H9 (cell line): ENCODE measurements at regions not wholly inside any gene's neighbourhood (a gene's known extent, or its start where the extent isn't known, plus 50 kb on each side); places are given as distances from the start of the nearest gene placed in this dataset.

Experiments used
- DNase-seq: peaks from one replicate; pipeline ENCODE4 v3.0.0-alpha.2; 2017
- H2AFZ ChIP-seq: one replicate; pipeline ENCODE4 v1.6.1; 2013; ENCODE audit warnings: mild to moderate bottlenecking, low read length, control low read depth, moderate library complexity
- H2AK5ac ChIP-seq: 2 replicates; pipeline ENCODE4 v1.6.1; 2013; ENCODE audit warnings: low read length, control low read depth, mixed read lengths; ENCODE audit not compliant: insufficient read length
- H2BK120ac ChIP-seq: one replicate; pipeline ENCODE4 v1.6.1; 2013; ENCODE audit warnings: low read depth, mild to moderate bottlenecking, low read length, control low read depth, inconsistent platforms; ENCODE audit not compliant: poor library complexity, severe bottlenecking
- H2BK12ac ChIP-seq: 2 replicates; pipeline ENCODE4 v1.6.1; 2013; ENCODE audit warnings: low read length, control low read depth, mixed read lengths, low read depth; ENCODE audit not compliant: insufficient read length
- H2BK15ac ChIP-seq: 2 replicates; pipeline ENCODE4 v1.6.1; 2013; ENCODE audit warnings: low read depth, low read length, control low read depth
- H2BK20ac ChIP-seq: one replicate; pipeline ENCODE4 v1.6.1; 2013; ENCODE audit warnings: low read depth, mild to moderate bottlenecking, low read length, control low read depth, inconsistent platforms; ENCODE audit not compliant: poor library complexity, severe bottlenecking
- H2BK5ac ChIP-seq: 2 replicates; pipeline ENCODE4 v1.6.1; 2013; ENCODE audit warnings: low read length, control low read depth, mixed read lengths; ENCODE audit not compliant: insufficient read length
- H3K14ac ChIP-seq: 2 replicates; pipeline ENCODE4 v1.6.1; 2013; ENCODE audit warnings: low read length, control low read depth; ENCODE audit not compliant: insufficient read depth
- H3K18ac ChIP-seq: 2 replicates; pipeline ENCODE4 v1.6.1; 2013; ENCODE audit warnings: low read depth, mild to moderate bottlenecking, mixed read lengths, low read length, control low read depth; ENCODE audit not compliant: insufficient read length
- H3K23ac ChIP-seq: 2 replicates; pipeline ENCODE4 v1.6.1; 2013; ENCODE audit warnings: low read length, control low read depth, mixed read lengths, low read depth; ENCODE audit not compliant: insufficient read length
- H3K23me2 ChIP-seq: 2 replicates; pipeline ENCODE4 v1.6.1; 2013; ENCODE audit warnings: low read depth, mild to moderate bottlenecking, mixed read lengths, low read length, control low read depth; ENCODE audit not compliant: insufficient read length, poor library complexity, severe bottlenecking
- H3K27ac ChIP-seq: 2 replicates; pipeline ENCODE4 v1.5.1; 2013; ENCODE audit warnings: low read length, control low read depth, mixed read lengths, low read depth; ENCODE audit not compliant: insufficient read length
- H3K27me3 ChIP-seq: 2 replicates; pipeline ENCODE4 v1.6.1; 2013; ENCODE audit warnings: low read length, control low read depth, inconsistent platforms; ENCODE audit not compliant: insufficient read depth
- H3K4ac ChIP-seq: 2 replicates; pipeline ENCODE4 v1.6.1; 2013; ENCODE audit warnings: low read depth, mild to moderate bottlenecking, control low read depth, inconsistent platforms, low read length, moderate library complexity
- H3K4me1 ChIP-seq: 2 replicates; pipeline ENCODE4 v1.6.1; 2013; ENCODE audit warnings: low read length, control low read depth, inconsistent platforms; ENCODE audit not compliant: insufficient read depth
- H3K4me2 ChIP-seq: 2 replicates; pipeline ENCODE4 v1.6.1; 2013; ENCODE audit warnings: low read length, control low read depth, mixed read lengths; ENCODE audit not compliant: insufficient read length, insufficient read depth
- H3K56ac ChIP-seq: 2 replicates; pipeline ENCODE4 v1.6.1; 2013; ENCODE audit warnings: low read depth, mild to moderate bottlenecking, mixed read lengths, low read length, control low read depth; ENCODE audit not compliant: insufficient read length
- H3K79me1 ChIP-seq: 2 replicates; pipeline ENCODE4 v1.6.1; 2013; ENCODE audit warnings: low read depth, mild to moderate bottlenecking, moderate library complexity, low read length, control low read depth, inconsistent platforms; ENCODE audit not compliant: insufficient read depth, poor library complexity, severe bottlenecking
- H3K79me2 ChIP-seq: 2 replicates; pipeline ENCODE4 v1.6.1; 2013; ENCODE audit warnings: low read length, control low read depth, inconsistent platforms; ENCODE audit not compliant: insufficient read depth
- H3K9ac ChIP-seq: 2 replicates; pipeline ENCODE4 v1.6.1; 2013; ENCODE audit warnings: low read length, control low read depth, mixed read lengths; ENCODE audit not compliant: insufficient read length; ENCODE audit errors: extremely low read depth
- H3K9me3 ChIP-seq: one replicate; pipeline ENCODE4 v1.6.1; 2013; ENCODE audit warnings: low read depth, low read length, inconsistent platforms; ENCODE audit not compliant: control insufficient read depth
- H3T11ph ChIP-seq: one replicate; pipeline ENCODE4 v1.6.1; 2013; ENCODE audit warnings: mild to moderate bottlenecking, low read length, control low read depth, inconsistent platforms
- H4K20me1 ChIP-seq: one replicate; pipeline ENCODE4 v1.6.1; 2013; ENCODE audit not compliant: control insufficient read depth, insufficient read length, insufficient read depth
- H4K5ac ChIP-seq: 2 replicates; pipeline ENCODE4 v1.6.1; 2013; ENCODE audit warnings: low read depth, mild to moderate bottlenecking, mixed read lengths, low read length, control low read depth; ENCODE audit not compliant: insufficient read length
- H4K8ac ChIP-seq: replicated peaks from 2 replicates; pipeline ENCODE4 v1.6.1; 2013; ENCODE audit warnings: low read length, control low read depth, mixed read lengths, low read depth; ENCODE audit not compliant: insufficient read length
- H4K91ac ChIP-seq: 2 replicates; pipeline ENCODE4 v1.6.1; 2013; ENCODE audit warnings: low read depth, mild to moderate bottlenecking, moderate library complexity, mixed read lengths, low read length, control low read depth; ENCODE audit not compliant: insufficient read length
- H3K27ac Mint-ChIP-seq, 3 experiments: 2 replicates in 2 of 3; 3 replicates in 1 of 3; pipeline ENCODE4 v1.8.0; 2020 to 2021; ENCODE audit warnings: mixed read lengths in 3 of 3, mild to moderate bottlenecking in 1 of 3, moderate library complexity in 1 of 3
- H3K27me3 Mint-ChIP-seq: 2 replicates; pipeline ENCODE4 v1.8.0; 2021; ENCODE audit warnings: low read depth, mild to moderate bottlenecking, moderate library complexity, mixed read lengths
- H3K36me3 Mint-ChIP-seq, 3 experiments: 2 replicates in 2 of 3; 3 replicates in 1 of 3; pipeline ENCODE4 v1.8.0; 2020 to 2021; ENCODE audit warnings: low read depth in 3 of 3, mixed read lengths in 3 of 3; ENCODE audit not compliant: insufficient read depth in 1 of 3
- H3K4me1 Mint-ChIP-seq, 2 experiments: 2 replicates each; pipeline ENCODE4 v1.8.0; 2020; ENCODE audit warnings: mixed read lengths in 2 of 2
- H3K4me3 Mint-ChIP-seq, 2 experiments: 2 replicates in 1 of 2; 3 replicates in 1 of 2; pipeline ENCODE4 v1.8.0; 2020 to 2021; ENCODE audit warnings: mild to moderate bottlenecking in 2 of 2, mixed read lengths in 2 of 2, moderate library complexity in 1 of 2
- H3K9me3 Mint-ChIP-seq, 2 experiments: 2 replicates in 1 of 2; 3 replicates in 1 of 2; pipeline ENCODE4 v1.8.0; 2020; ENCODE audit warnings: mild to moderate bottlenecking in 2 of 2, mixed read lengths in 2 of 2, moderate library complexity in 1 of 2
- CTCF ChIP-seq: fragments of 200-600 bp; sonication (generic); conservative IDR thresholded peaks from 3 replicates; pipeline ENCODE4 v1.8.0; 2021; ENCODE audit warnings: antibody characterized with exemption, mild to moderate bottlenecking
- WGBS: extraction: QIAGEN DNeasy Blood & Tissue Kit; methylation state at CpG from one replicate; pipeline ENCODE4 v1.1.7; 2013; ENCODE audit warnings: missing lambda C conversion rate, low lambda C conversion rate, mixed read lengths; ENCODE audit not compliant: insufficient read length; ENCODE audit errors: extremely low coverage; 5-methylcytosine and 5-hydroxymethylcytosine counted together

DNA sequence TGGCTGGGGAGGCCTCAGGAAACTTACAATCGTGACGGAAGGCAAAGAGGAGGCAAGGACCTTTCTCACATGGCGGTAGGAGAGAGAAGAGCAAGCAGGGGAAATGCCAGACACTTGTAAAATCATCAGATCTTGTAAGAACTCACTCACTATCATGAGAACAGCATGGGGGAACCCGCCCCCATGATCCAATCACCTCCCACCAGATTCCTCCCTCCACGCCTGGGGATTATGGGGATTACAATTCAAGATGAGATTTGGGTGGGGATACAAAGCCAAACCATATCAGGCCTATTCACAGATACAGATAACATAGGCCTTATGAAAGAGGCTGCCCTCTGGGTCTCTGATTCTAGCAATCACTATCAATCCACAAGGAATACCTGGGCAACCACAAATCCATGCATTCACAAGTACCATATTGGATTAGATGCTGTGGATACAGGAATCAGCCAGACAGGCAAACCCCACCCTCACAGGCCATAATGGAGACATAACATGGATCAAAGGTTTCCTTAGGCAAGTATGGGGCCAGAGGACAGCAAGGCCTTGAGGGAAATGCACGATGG lies 284.9 kb downstream of the SOX9 start:
- Mint-ChIP-seq H3K4me3 (no peak overlapping the region), H3K4me1 (peaks cover 13 to 19% of the 10 kb centered on the region in 2 experiments), H3K27me3 (peaks cover 66% of the 10 kb centered on the region), H3K9me3 (no peaks in the 10 kb centered on the region; a peak in 3 of 5 replicates), H3K36me3 (no peaks in the 10 kb centered on the region; a peak in 2 of 7 replicates), H3K27ac (no peak overlapping the region)
- Histone ChIP-seq H3K4me2 (no peak overlapping the region), H3K9ac (no peak overlapping the region), H3K18ac (no peak overlapping the region), H2BK15ac (no peak overlapping the region), H3K27ac (no peak overlapping the region), H3K14ac (no peak overlapping the region), H2AFZ (no peak overlapping the region), H2AK5ac (no peak overlapping the region), H3T11ph (no peak overlapping the region), H3K23me2 (no peaks in the 10 kb centered on the region), H4K91ac (no peak overlapping the region), H4K5ac (no peak overlapping the region), H4K8ac (no peak overlapping the region), H3K27me3 (peaks cover 32% of the 10 kb centered on the region; the same call in 1 of the 2 replicates), H3K9me3 (no peaks in the 10 kb centered on the region), H3K23ac (no peak overlapping the region), H2BK12ac (no peak overlapping the region), H3K4me1 (peaks cover 3% of the 10 kb centered on the region; the same call in 1 of the 2 replicates), H3K4ac (no peak overlapping the region), H3K79me2 (no peaks in the 10 kb centered on the region), H4K20me1 (no peaks in the 10 kb centered on the region), H2BK120ac (no peak overlapping the region), H2BK20ac (no peak overlapping the region), H2BK5ac (no peak overlapping the region), H3K56ac (no peak overlapping the region), H3K79me1 (no peaks in the 10 kb centered on the region)
- no peak for TF ChIP-seq CTCF
- no CpG with 5 or more reads among the region's 6 CpGs for WGBS
- no peak for DNase-seq
